ENCODE measurements at regions not wholly inside any gene's neighbourhood (a gene's known extent, or its start where the extent isn't known, plus 50 kb on each side); places are given as distances from the start of the nearest gene placed in this dataset.

DNA sequence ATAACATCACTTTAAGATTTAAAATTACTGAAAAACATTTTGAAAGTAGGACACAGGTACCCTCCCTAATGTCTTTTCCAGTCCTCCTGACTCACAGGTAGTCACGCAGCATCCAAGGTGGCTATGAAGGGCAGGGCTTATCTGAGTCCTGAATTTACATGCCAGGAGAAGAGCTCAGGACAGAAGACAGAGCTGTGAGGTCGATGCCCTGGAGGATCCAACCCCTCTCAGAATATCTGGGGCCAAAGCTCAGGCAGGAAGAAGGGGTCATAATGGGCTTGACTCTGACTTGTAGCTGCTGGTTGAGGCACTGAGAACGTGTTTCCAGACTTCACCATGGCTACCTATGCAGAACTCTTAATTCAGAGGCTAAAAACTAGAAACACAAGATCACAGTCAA is 177.5 kb downstream of the AASDH start:
- TF ChIP-seq EZH2 (IDR thresholded peaks at IDR 0.05) (no peak), POLR2AphosphoS5 (IDR thresholded peaks at IDR 0.05; ENCODE audit: low read depth, low read length) (no peak), RAD21 (IDR thresholded peaks at IDR 0.05; ENCODE audit: low read depth) (no peak), CBX3 (IDR thresholded peaks at IDR 0.05; ENCODE audit: low read depth) (no peak), YY1 (IDR thresholded peaks at IDR 0.05; ENCODE audit: extremely low read depth, insufficient replicate concordance, low read depth, low read length) (no peak), POLR2A (IDR thresholded peaks at IDR 0.05; ENCODE audit: borderline replicate concordance, extremely low read depth, insufficient read depth, insufficient read length) (no peak), CEBPB (IDR thresholded peaks at IDR 0.05; ENCODE audit: low read depth) (no peak), EZH2phosphoT487 (IDR thresholded peaks at IDR 0.05; ENCODE audit: borderline replicate concordance) (no peak), JUND (IDR thresholded peaks at IDR 0.05) (no peak), SP1 (IDR thresholded peaks at IDR 0.05; ENCODE audit: low read depth) (no peak)
- TF ChIP-seq, protein P1, sequence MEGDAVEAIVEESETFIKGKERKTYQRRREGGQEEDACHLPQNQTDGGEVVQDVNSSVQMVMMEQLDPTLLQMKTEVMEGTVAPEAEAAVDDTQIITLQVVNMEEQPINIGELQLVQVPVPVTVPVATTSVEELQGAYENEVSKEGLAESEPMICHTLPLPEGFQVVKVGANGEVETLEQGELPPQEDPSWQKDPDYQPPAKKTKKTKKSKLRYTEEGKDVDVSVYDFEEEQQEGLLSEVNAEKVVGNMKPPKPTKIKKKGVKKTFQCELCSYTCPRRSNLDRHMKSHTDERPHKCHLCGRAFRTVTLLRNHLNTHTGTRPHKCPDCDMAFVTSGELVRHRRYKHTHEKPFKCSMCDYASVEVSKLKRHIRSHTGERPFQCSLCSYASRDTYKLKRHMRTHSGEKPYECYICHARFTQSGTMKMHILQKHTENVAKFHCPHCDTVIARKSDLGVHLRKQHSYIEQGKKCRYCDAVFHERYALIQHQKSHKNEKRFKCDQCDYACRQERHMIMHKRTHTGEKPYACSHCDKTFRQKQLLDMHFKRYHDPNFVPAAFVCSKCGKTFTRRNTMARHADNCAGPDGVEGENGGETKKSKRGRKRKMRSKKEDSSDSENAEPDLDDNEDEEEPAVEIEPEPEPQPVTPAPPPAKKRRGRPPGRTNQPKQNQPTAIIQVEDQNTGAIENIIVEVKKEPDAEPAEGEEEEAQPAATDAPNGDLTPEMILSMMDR (IDR thresholded peaks at IDR 0.05 in 2 of 3, conservative IDR thresholded peaks at IDR 0.05 in 1 of 3; ENCODE audit: borderline replicate concordance in 1 of 3, insufficient read depth in 1 of 3, low read depth in 2 of 3, low read length in 2 of 3) = no peak
- TF ChIP-seq, protein P2, sequence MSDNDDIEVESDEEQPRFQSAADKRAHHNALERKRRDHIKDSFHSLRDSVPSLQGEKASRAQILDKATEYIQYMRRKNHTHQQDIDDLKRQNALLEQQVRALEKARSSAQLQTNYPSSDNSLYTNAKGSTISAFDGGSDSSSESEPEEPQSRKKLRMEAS (IDR thresholded peaks at IDR 0.05) = no peak
- TF ChIP-seq, protein P3, sequence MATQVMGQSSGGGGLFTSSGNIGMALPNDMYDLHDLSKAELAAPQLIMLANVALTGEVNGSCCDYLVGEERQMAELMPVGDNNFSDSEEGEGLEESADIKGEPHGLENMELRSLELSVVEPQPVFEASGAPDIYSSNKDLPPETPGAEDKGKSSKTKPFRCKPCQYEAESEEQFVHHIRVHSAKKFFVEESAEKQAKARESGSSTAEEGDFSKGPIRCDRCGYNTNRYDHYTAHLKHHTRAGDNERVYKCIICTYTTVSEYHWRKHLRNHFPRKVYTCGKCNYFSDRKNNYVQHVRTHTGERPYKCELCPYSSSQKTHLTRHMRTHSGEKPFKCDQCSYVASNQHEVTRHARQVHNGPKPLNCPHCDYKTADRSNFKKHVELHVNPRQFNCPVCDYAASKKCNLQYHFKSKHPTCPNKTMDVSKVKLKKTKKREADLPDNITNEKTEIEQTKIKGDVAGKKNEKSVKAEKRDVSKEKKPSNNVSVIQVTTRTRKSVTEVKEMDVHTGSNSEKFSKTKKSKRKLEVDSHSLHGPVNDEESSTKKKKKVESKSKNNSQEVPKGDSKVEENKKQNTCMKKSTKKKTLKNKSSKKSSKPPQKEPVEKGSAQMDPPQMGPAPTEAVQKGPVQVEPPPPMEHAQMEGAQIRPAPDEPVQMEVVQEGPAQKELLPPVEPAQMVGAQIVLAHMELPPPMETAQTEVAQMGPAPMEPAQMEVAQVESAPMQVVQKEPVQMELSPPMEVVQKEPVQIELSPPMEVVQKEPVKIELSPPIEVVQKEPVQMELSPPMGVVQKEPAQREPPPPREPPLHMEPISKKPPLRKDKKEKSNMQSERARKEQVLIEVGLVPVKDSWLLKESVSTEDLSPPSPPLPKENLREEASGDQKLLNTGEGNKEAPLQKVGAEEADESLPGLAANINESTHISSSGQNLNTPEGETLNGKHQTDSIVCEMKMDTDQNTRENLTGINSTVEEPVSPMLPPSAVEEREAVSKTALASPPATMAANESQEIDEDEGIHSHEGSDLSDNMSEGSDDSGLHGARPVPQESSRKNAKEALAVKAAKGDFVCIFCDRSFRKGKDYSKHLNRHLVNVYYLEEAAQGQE (IDR thresholded peaks at IDR 0.05; ENCODE audit: low read depth) = no peak
- TF ChIP-seq, protein P4, sequence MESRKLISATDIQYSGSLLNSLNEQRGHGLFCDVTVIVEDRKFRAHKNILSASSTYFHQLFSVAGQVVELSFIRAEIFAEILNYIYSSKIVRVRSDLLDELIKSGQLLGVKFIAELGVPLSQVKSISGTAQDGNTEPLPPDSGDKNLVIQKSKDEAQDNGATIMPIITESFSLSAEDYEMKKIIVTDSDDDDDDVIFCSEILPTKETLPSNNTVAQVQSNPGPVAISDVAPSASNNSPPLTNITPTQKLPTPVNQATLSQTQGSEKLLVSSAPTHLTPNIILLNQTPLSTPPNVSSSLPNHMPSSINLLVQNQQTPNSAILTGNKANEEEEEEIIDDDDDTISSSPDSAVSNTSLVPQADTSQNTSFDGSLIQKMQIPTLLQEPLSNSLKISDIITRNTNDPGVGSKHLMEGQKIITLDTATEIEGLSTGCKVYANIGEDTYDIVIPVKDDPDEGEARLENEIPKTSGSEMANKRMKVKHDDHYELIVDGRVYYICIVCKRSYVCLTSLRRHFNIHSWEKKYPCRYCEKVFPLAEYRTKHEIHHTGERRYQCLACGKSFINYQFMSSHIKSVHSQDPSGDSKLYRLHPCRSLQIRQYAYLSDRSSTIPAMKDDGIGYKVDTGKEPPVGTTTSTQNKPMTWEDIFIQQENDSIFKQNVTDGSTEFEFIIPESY (IDR thresholded peaks at IDR 0.05; ENCODE audit: extremely low read depth, insufficient replicate concordance, low read length) = no peak

Measured in HCT116 (cell line).